HepG2 (cell line): ENCODE measurements at regions not wholly inside any gene's neighbourhood (a gene's known extent, or its start where the extent isn't known, plus 50 kb on each side); places are given as distances from the start of the nearest gene placed in this dataset.

Experiments used
- ATAC-seq: fragments of 200-7000 bp; cut with Tn5 transposase; 3 replicates; pipeline ENCODE4 v1.9.1; 2020; ENCODE audit warnings: mild to moderate bottlenecking, moderate library complexity
- BruUV-seq: library from RNA; stranded (reverse); fragments of 400-500 nt; replicated peaks from 2 replicates; lab custom pipeline; 2021; lab: Mats Ljungman, UMichigan
- CTCF ChIA-PET: fragments of 300-600 bp; formaldehyde crosslinking; extraction: SDS; loops from one replicate; lab custom pipeline; 2021; ENCODE audit warnings: low total read pairs, inconsistent platforms, low intra/inter-chr PET ratio; lab: Yijun Ruan, JAX
- POLR2A ChIA-PET: fragments of 350-600 bp; sonication (Branson Sonifier 250); formaldehyde crosslinking; loops from one replicate; lab custom pipeline; 2020; ENCODE audit warnings: antibody characterized with exemption, inconsistent platforms; lab: Yijun Ruan, JAX
- DNase-seq: peaks from one replicate; pipeline ENCODE4 v3.0.0-alpha.2; 2015; ENCODE audit warnings: low spot score
- FAIRE-seq: peaks from 3 replicates; lab custom pipeline; 2011; peaks lifted over from hg19 to GRCh38; lab: Jason Lieb, UNC
- H2AFZ ChIP-seq: one replicate; pipeline ENCODE4 v1.6.1; 2011; ENCODE audit warnings: low read length, inconsistent platforms
- H3K27ac ChIP-seq: fragments of 300-600 bp; 3 replicates; pipeline ENCODE4 v1.8.0; 2011; ENCODE audit warnings: mixed run types, mild to moderate bottlenecking, mixed read lengths, low read length, inconsistent platforms; ENCODE audit not compliant: insufficient read depth; ENCODE audit errors: extremely low read length
- H3K27me3 ChIP-seq, 2 experiments: fragments of 200-600 bp in 1 of 2; 2 replicates in 1 of 2; 3 replicates in 1 of 2; pipeline versions ENCODE4 v1.6.0 to v1.8.0; 2011; ENCODE audit warnings: low read length in 2 of 2, mild to moderate bottlenecking in 2 of 2, moderate library complexity in 2 of 2, inconsistent platforms in 1 of 2; ENCODE audit not compliant: insufficient read depth in 2 of 2, control insufficient read depth in 1 of 2
- H3K36me3 ChIP-seq, 2 experiments: fragments of 200-600 bp in 1 of 2; replicated peaks in 1 of 2; 2 replicates in 1 of 2; 3 replicates in 1 of 2; pipeline versions ENCODE4 v1.5.1 to v1.8.0; 2011; ENCODE audit warnings: low read length in 2 of 2, inconsistent platforms in 1 of 2; ENCODE audit not compliant: insufficient read depth in 2 of 2, control insufficient read depth in 1 of 2
- H3K4me1 ChIP-seq: 2 replicates; pipeline ENCODE4 v1.5.1; 2012; ENCODE audit warnings: low read length, inconsistent platforms; ENCODE audit not compliant: insufficient read depth
- H3K4me2 ChIP-seq: 2 replicates; pipeline ENCODE4 v1.6.0; 2011; ENCODE audit warnings: low read depth, low read length, inconsistent platforms
- H3K4me3 ChIP-seq, 3 experiments: fragments of 200-600 bp in 1 of 3; sonication (generic), shearing (Covaris generic) in 1 of 3; replicated peaks in 1 of 3; 2 replicates each; pipeline ENCODE4 v1.5.1; 2011 to 2016; ENCODE audit warnings: low read length in 3 of 3, inconsistent platforms in 2 of 3, low read depth in 2 of 3, mild to moderate bottlenecking in 2 of 3, control low read depth in 1 of 3, mixed read lengths in 1 of 3; ENCODE audit not compliant: insufficient read depth in 1 of 3
- H3K79me2 ChIP-seq: one replicate; pipeline ENCODE4 v1.6.1; 2011; ENCODE audit warnings: low read length, inconsistent platforms; ENCODE audit not compliant: insufficient read depth
- H3K9ac ChIP-seq: 2 replicates; pipeline ENCODE4 v1.6.0; 2011; ENCODE audit warnings: mild to moderate bottlenecking, low read depth, low read length, inconsistent platforms; ENCODE audit not compliant: insufficient read depth
- H3K9me3 ChIP-seq: 2 replicates; pipeline ENCODE4 v1.5.1; 2012; ENCODE audit warnings: mild to moderate bottlenecking, low read length
- H4K20me1 ChIP-seq: 2 replicates; pipeline ENCODE4 v1.6.0; 2011; ENCODE audit warnings: inconsistent platforms, mild to moderate bottlenecking, low read length, moderate library complexity; ENCODE audit not compliant: insufficient read depth
- ATF3 ChIP-seq: sonication (generic); formaldehyde crosslinking; IDR thresholded peaks from 2 replicates; pipeline ENCODE4 v1.4.0; 2020; ENCODE audit warnings: missing genetic modification reagents
- FLYWCH1 ChIP-seq: sonication (generic); formaldehyde crosslinking; IDR thresholded peaks from 2 replicates; pipeline ENCODE4 v1.8.1; 2023; ENCODE audit warnings: mild to moderate bottlenecking, missing genetic modification reagents
- HOXA7 ChIP-seq: sonication (generic); formaldehyde crosslinking; IDR thresholded peaks from 2 replicates; pipeline ENCODE4 v1.8.1; 2022; ENCODE audit warnings: mild to moderate bottlenecking, missing genetic modification reagents, moderate library complexity
- PBX2 ChIP-seq: IDR thresholded peaks from 2 replicates; pipeline ENCODE4 v1.6.1; 2016; ENCODE audit warnings: control low read depth
- RFX1 ChIP-seq: fragments of 450-650 bp; IDR thresholded peaks from 2 replicates; pipeline ENCODE4 v1.6.1; 2017
- SOX13 ChIP-seq, 3 experiments: fragments of 450-650 bp in 1 of 3; sonication (generic) in 1 of 3; formaldehyde crosslinking in 1 of 3; IDR thresholded peaks in 2 of 3; conservative IDR thresholded peaks in 1 of 3; 2 replicates each; pipeline versions ENCODE4 v1.5.0 to v1.6.1; 2016 to 2020; ENCODE audit warnings: antibody characterized with exemption in 1 of 3, mild to moderate bottlenecking in 1 of 3, missing compliant biosample characterization in 1 of 3, missing genetic modification reagents in 1 of 3, moderate library complexity in 1 of 3
- ZNF101 ChIP-seq: sonication (generic); formaldehyde crosslinking; IDR thresholded peaks from 2 replicates; pipeline ENCODE4 v1.4.0; 2020; ENCODE audit warnings: mild to moderate bottlenecking, low read depth, missing genetic modification reagents, borderline replicate concordance
- ZNF274 ChIP-seq: sonication (generic); formaldehyde crosslinking; IDR thresholded peaks from 2 replicates; pipeline ENCODE4 v1.5.1; 2020; ENCODE audit warnings: mild to moderate bottlenecking, missing genetic modification reagents
- ZNF276 ChIP-seq: sonication (generic); formaldehyde crosslinking; IDR thresholded peaks from 2 replicates; pipeline ENCODE4 v1.4.0; 2020; ENCODE audit warnings: mild to moderate bottlenecking, low read depth, missing genetic modification reagents
- ZNF432 ChIP-seq: sonication (generic); formaldehyde crosslinking; IDR thresholded peaks from 2 replicates; pipeline ENCODE4 v1.5.0; 2020; ENCODE audit warnings: missing genetic modification reagents, mild to moderate bottlenecking, borderline replicate concordance
- ZNF784 ChIP-seq: sonication (generic); formaldehyde crosslinking; IDR thresholded peaks from 2 replicates; pipeline ENCODE4 v1.5.1; 2020; ENCODE audit warnings: missing genetic modification reagents, mild to moderate bottlenecking, borderline replicate concordance
- WGBS: methylation state at CpG from one replicate; pipeline ENCODE4 v1.1.6; 2017; ENCODE audit warnings: low lambda C conversion rate; 5-methylcytosine and 5-hydroxymethylcytosine counted together
- in situ Hi-C: cut with HindIII; loops from 2 replicates; pipeline ENCODE4 v1.10.0; 2017; ENCODE audit warnings: low pct_unique_long_range_greater_than_20kb; ENCODE audit not compliant: extremely low pct_ligation_motif_present
- intact Hi-C: fragments of 100-400 bp; cut with micrococcal nuclease; formaldehyde crosslinking; loops from one replicate; pipeline ENCODE4 v1.10.0; 2022; ENCODE audit not compliant: unreplicated experiment

GRCh38 chr2:84144345-84144744 lies 314.7 kb downstream of the SUCLG1 start:
- no peak overlapping the region for H2AFZ ChIP-seq
- 21% methylated on average over 4 of the region's 4 CpGs for WGBS
- ChIA-PET CTCF (no interaction called here), POLR2A (no interaction called here)
- in situ Hi-C loops, result no loop called here
- DNase-seq (no peak), FAIRE-seq (no peak), ATAC-seq (no peak)
- no peaks in the 10 kb centered on the region for H3K4me1 ChIP-seq
- no peaks in the 10 kb centered on the region; a peak in 1 of 5 replicates for H3K27me3 ChIP-seq
- H3K27ac ChIP-seq, result no peak overlapping the region
- BruUV-seq, result no TSS peak
- no peak overlapping the region for H3K9ac ChIP-seq
- no peak overlapping the region for H3K4me2 ChIP-seq
- no peak overlapping the region for H3K4me3 ChIP-seq
- no peaks in the 10 kb centered on the region for H3K79me2 ChIP-seq
- H3K9me3 ChIP-seq, result no peaks in the 10 kb centered on the region
- no peaks in the 10 kb centered on the region for H3K36me3 ChIP-seq
- intact Hi-C loops, result no loop called here
- H4K20me1 ChIP-seq, result no peaks in the 10 kb centered on the region
- TF ChIP-seq ZNF101 (CRISPR knock-in tag), result no peak
- no peak for TF ChIP-seq ZNF784
- TF ChIP-seq ATF3 (CRISPR knock-in tag), result no peak
- no peak for TF ChIP-seq ZNF432 (CRISPR knock-in tag)
- TF ChIP-seq ZNF274, result no peak
- TF ChIP-seq RFX1, result no peak
- no peak for TF ChIP-seq ZNF276
- TF ChIP-seq SOX13 (IDR thresholded peaks at IDR 0.05), result no peak
- no peak for TF ChIP-seq SOX13 (CRISPR knock-in tag; conservative IDR thresholded peaks at IDR 0.05 in 1 of 2, IDR thresholded peaks at IDR 0.05 in 1 of 2)
- no peak for TF ChIP-seq HOXA7 (CRISPR knock-in tag)
- TF ChIP-seq FLYWCH1 (CRISPR knock-in tag), result no peak
- no peak for TF ChIP-seq PBX2
